OCI-LY7 (cell line): ENCODE measurements at regions not wholly inside any gene's neighbourhood (a gene's known extent, or its start where the extent isn't known, plus 50 kb on each side); places are given as distances from the start of the nearest gene placed in this dataset.

ENCODE experiments used
- BruUV-seq: library from RNA; stranded (reverse); fragments of 400-500 nt; replicated peaks from 2 replicates; lab custom pipeline; 2021; lab: Mats Ljungman, UMichigan
- CTCF ChIA-PET: fragments of 300-600 bp; sonication (Branson Sonifier 250); formaldehyde crosslinking; loops from one replicate; lab custom pipeline; 2022; ENCODE audit warnings: antibody characterized with exemption; ENCODE audit not compliant: unreplicated experiment; lab: Charles Lee
- POLR2A ChIA-PET: fragments of 300-600 bp; sonication (Branson Sonifier 250); formaldehyde crosslinking; loops from one replicate; lab custom pipeline; 2022; ENCODE audit warnings: antibody characterized with exemption; lab: Charles Lee
- DNase-seq: peaks from one replicate; pipeline ENCODE4 v3.0.0-alpha.2; 2015; ENCODE audit warnings: low spot score
- H2AFZ ChIP-seq: fragments of 200-600 bp; sonication (generic), shearing (Covaris generic); 2 replicates; pipeline ENCODE4 v1.6.1; 2014; ENCODE audit warnings: mild to moderate bottlenecking, antibody characterized with exemption, low read length, moderate library complexity
- H3K27ac ChIP-seq: fragments of 200-600 bp; sonication (generic); 2 replicates; pipeline ENCODE4 v1.5.1; 2014; ENCODE audit warnings: mixed run types, low read depth, mild to moderate bottlenecking, moderate library complexity, low read length, inconsistent platforms; ENCODE audit not compliant: poor library complexity, severe bottlenecking
- H3K36me3 ChIP-seq: fragments of 200-600 bp; sonication (generic); 2 replicates; pipeline ENCODE4 v1.6.1; 2014; ENCODE audit warnings: mild to moderate bottlenecking, antibody characterized with exemption, low read length, moderate library complexity, mixed read lengths; ENCODE audit not compliant: insufficient read depth
- H3K4me1 ChIP-seq: fragments of 200-600 bp; sonication (generic); 2 replicates; pipeline ENCODE4 v1.5.1; 2014; ENCODE audit warnings: mild to moderate bottlenecking, low read length; ENCODE audit not compliant: insufficient read depth, poor library complexity, severe bottlenecking
- H3K4me2 ChIP-seq: fragments of 200-600 bp; sonication (generic); 2 replicates; pipeline ENCODE4 v1.6.1; 2014; ENCODE audit warnings: mild to moderate bottlenecking, low read length
- H3K4me3 ChIP-seq: fragments of 200-600 bp; sonication (generic); 2 replicates; pipeline ENCODE4 v1.5.1; 2014; ENCODE audit warnings: mild to moderate bottlenecking, low read depth, low read length; ENCODE audit not compliant: poor library complexity, severe bottlenecking
- H3K79me2 ChIP-seq: fragments of 200-600 bp; sonication (generic); 2 replicates; pipeline ENCODE4 v1.6.1; 2016; ENCODE audit warnings: low read depth, mild to moderate bottlenecking, low read length, moderate library complexity, mixed read lengths; ENCODE audit not compliant: insufficient read depth
- H3K9me2 ChIP-seq: fragments of 200-600 bp; sonication (generic); 2 replicates; pipeline ENCODE4 v1.6.1; 2016; ENCODE audit warnings: mild to moderate bottlenecking, low read length, mixed read lengths; ENCODE audit not compliant: insufficient read depth
- H3K9me3 ChIP-seq: fragments of 200-600 bp; sonication (generic); 2 replicates; pipeline ENCODE4 v1.6.1; 2014; ENCODE audit warnings: mild to moderate bottlenecking, mixed run types, low read length, mixed read lengths
- H4K20me1 ChIP-seq: fragments of 200-600 bp; sonication (generic); 2 replicates; pipeline ENCODE4 v1.6.1; 2014; ENCODE audit warnings: mild to moderate bottlenecking, antibody characterized with exemption, low read length, moderate library complexity, mixed read lengths; ENCODE audit not compliant: insufficient read depth
- CTCF ChIP-seq: fragments of 200-600 bp; sonication (generic); conservative IDR thresholded peaks from 2 replicates; pipeline ENCODE4 v1.5.1; 2014; ENCODE audit warnings: mild to moderate bottlenecking, antibody characterized with exemption, low read length, moderate library complexity, mixed read lengths
- EZH2phosphoT487 ChIP-seq: fragments of 200-600 bp; sonication (generic); IDR thresholded peaks from 2 replicates; pipeline ENCODE4 v1.6.1; 2018; ENCODE audit warnings: low read depth, borderline replicate concordance, mild to moderate bottlenecking, mixed run types, antibody characterized with exemption, low read length, moderate library complexity, mixed read lengths
- intact Hi-C: fragments of 100-400 bp; cut with micrococcal nuclease; formaldehyde crosslinking; loops from one replicate; pipeline ENCODE4 v1.10.0; 2022; ENCODE audit not compliant: unreplicated experiment

GRCh38 chr1:175841738-175842187, 98.4 kb upstream of the TNR start:
- Histone ChIP-seq H3K27ac (no peak overlapping the region), H3K9me3 (no peaks in the 10 kb centered on the region), H3K79me2 (no peaks in the 10 kb centered on the region), H3K9me2 (no peaks in the 10 kb centered on the region), H3K4me3 (no peak overlapping the region), H4K20me1 (no peaks in the 10 kb centered on the region), H2AFZ (no peak overlapping the region), H3K4me2 (no peak overlapping the region), H3K36me3 (no peaks in the 10 kb centered on the region), H3K4me1 (no peaks in the 10 kb centered on the region)
- no peak for TF ChIP-seq EZH2phosphoT487
- TF ChIP-seq CTCF, result no peak
- no peak for DNase-seq
- intact Hi-C loops, result no loop called here
- BruUV-seq, result no TSS peak
- ChIA-PET CTCF (no interaction called here), POLR2A (interaction anchor here (0.9 kb wide), 1 partner anchor 975 kb away, joined by 3 read pairs; no protein-coding TSS in a partner anchor)

GRCh38 chr1:175840787-175841186, 97.4 kb upstream of the TNR start:
- Histone ChIP-seq H3K9me2 (no peaks in the 10 kb centered on the region), H3K4me1 (no peaks in the 10 kb centered on the region), H3K27ac (no peak overlapping the region), H3K36me3 (no peaks in the 10 kb centered on the region), H2AFZ (no peak overlapping the region), H4K20me1 (no peaks in the 10 kb centered on the region), H3K79me2 (no peaks in the 10 kb centered on the region), H3K4me2 (no peak overlapping the region), H3K4me3 (no peak overlapping the region), H3K9me3 (no peaks in the 10 kb centered on the region)
- no peak for TF ChIP-seq EZH2phosphoT487
- no peak for TF ChIP-seq CTCF
- DNase-seq, result no peak
- ChIA-PET POLR2A (interaction anchor here (0.9 kb wide), 1 partner anchor 974 kb away, joined by 3 read pairs; no protein-coding TSS in a partner anchor), CTCF (no interaction called here)
- intact Hi-C loops, result no loop called here
- BruUV-seq, result no TSS peak

GRCh38 chr1:175839779-175840669, 96.6 kb upstream of the TNR start:
- Histone ChIP-seq H2AFZ (no peak overlapping the region), H3K9me2 (no peaks in the 10 kb centered on the region), H4K20me1 (no peaks in the 10 kb centered on the region), H3K4me3 (no peak overlapping the region), H3K4me2 (no peak overlapping the region), H3K36me3 (no peaks in the 10 kb centered on the region), H3K79me2 (no peaks in the 10 kb centered on the region), H3K4me1 (no peaks in the 10 kb centered on the region), H3K27ac (no peak overlapping the region), H3K9me3 (no peaks in the 10 kb centered on the region)
- TF ChIP-seq EZH2phosphoT487 (no peak), CTCF (no peak)
- DNase-seq, result no peak
- POLR2A ChIA-PET, result interaction anchor here (0.6 to 1.7 kb wide), 2 partner anchors 22 to 466 kb away, joined by 3 to 5 read pairs; no protein-coding TSS in a partner anchor
- BruUV-seq, result no TSS peak
- CTCF ChIA-PET, result no interaction called here
- intact Hi-C loops, result no loop called here
